ENCODE measurements at regions not wholly inside any gene's neighbourhood (a gene's known extent, or its start where the extent isn't known, plus 50 kb on each side); places are given as distances from the start of the nearest gene placed in this dataset.

- Mint-ChIP-seq H3K36me3 (ENCODE audit: low read depth) (no peaks in the 10 kb centered on the region), H3K27ac (no peak overlapping the region)
- peak; percentile 18 for TF ChIP-seq CTCF (IDR thresholded peaks at IDR 0.05)
Observed at GRCh38 chr3:56989169-56989976, 71.1 kb upstream of the SPATA12 start.

GRCh38 chr3:56988458-56989168, 71.9 kb upstream of the SPATA12 start:
- Mint-ChIP-seq H3K27me3 (ENCODE audit: low read depth, poor library complexity) (peaks cover 19% of the 10 kb centered on the region), H3K4me1 (peaks cover 79% of the 10 kb centered on the region), H3K36me3 (ENCODE audit: low read depth) (no peaks in the 10 kb centered on the region), H3K27ac (no peak overlapping the region), H3K4me3 (no peak overlapping the region), H3K9me3 (no peaks in the 10 kb centered on the region)
- peak; percentile 83 for DNase-seq
- peak; percentile 81 for TF ChIP-seq CTCF (IDR thresholded peaks at IDR 0.05)

More at GRCh38 chr3:56989169-56989976, 71.1 kb upstream of the SPATA12 start:
- peaks cover 19% of the 10 kb centered on the region for H3K27me3 Mint-ChIP-seq (ENCODE audit: low read depth, poor library complexity)
- H3K4me3 Mint-ChIP-seq: no peak overlapping the region
- peaks cover 71% of the 10 kb centered on the region for H3K4me1 Mint-ChIP-seq
- DNase-seq: no peak
- H3K9me3 Mint-ChIP-seq: no peaks in the 10 kb centered on the region

DNA sequence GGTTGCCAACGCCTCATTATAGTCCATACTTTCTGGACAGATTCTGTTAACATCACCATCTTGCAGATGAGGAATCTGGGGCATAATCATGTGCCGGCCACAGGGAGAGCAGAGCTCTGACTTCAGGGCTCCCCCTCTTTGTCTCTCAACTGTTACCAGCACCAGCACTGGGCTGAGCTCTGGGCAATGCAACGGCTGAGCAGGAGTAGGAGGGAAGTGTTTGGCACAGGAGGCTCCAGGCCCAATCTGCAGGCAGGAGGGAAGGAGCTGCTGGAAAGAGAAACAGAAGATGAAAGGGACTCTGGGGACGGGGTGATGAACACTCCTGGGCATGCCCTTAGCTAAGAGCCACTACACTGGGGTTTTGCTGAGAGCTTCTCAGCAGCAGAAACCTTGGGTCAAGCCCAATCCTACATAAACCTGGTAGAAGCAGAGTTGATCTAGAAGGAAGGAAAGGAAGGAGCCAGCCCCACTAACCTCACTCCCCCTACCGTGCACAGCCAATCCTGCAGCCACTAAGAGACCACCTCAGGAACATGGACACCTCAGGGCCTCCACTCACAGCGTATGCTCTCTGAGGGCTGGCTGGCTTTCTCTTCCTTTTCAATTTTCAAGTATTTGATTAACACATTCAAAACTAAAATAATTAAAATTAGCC, 73.1 kb upstream of the SPATA12 start:
- Mint-ChIP-seq H3K4me1 (peaks cover 82% of the 10 kb centered on the region), H3K9me3 (no peaks in the 10 kb centered on the region), H3K27me3 (ENCODE audit: low read depth, poor library complexity) (peaks cover 26% of the 10 kb centered on the region), H3K4me3 (no peak overlapping the region), H3K27ac (peak overlapping the region; percentile 61), H3K36me3 (ENCODE audit: low read depth) (no peaks in the 10 kb centered on the region)
- TF ChIP-seq CTCF (IDR thresholded peaks at IDR 0.05): peak; percentile 39
- peak; percentile 37 for DNase-seq

DNA sequence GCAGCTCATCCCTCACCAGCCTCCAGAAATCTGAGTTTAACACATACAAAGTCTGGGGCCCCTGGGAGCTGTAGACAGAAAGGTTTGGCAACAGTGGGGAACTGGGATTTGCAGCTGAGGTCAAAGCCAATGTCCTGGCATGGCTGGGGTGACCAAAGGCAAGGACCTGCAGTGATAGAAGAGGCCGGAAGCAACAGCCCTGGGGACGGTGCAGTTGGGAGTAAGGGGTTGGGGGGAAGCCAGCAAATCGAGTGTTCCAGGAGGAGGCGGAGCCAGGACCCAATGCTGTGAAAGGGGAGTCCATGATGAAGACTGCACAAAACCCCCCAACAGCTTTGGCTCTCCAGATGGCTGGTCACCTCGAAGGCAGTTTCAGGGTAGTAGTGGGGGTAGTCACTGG, 74.1 kb upstream of the SPATA12 start:
- no peak overlapping the region for H3K4me3 Mint-ChIP-seq
- peaks cover 23% of the 10 kb centered on the region for H3K27me3 Mint-ChIP-seq (ENCODE audit: low read depth, poor library complexity)
- H3K36me3 Mint-ChIP-seq (ENCODE audit: low read depth): no peaks in the 10 kb centered on the region
- TF ChIP-seq CTCF (IDR thresholded peaks at IDR 0.05): no peak
- H3K4me1 Mint-ChIP-seq: peaks cover 77% of the 10 kb centered on the region
- H3K9me3 Mint-ChIP-seq: no peaks in the 10 kb centered on the region
- no peak for DNase-seq
- H3K27ac Mint-ChIP-seq: no peak overlapping the region

GRCh38 chr3:56985878-56986277, 74.6 kb upstream of the SPATA12 start:
- Mint-ChIP-seq H3K27me3 (ENCODE audit: low read depth, poor library complexity) (peaks cover 22% of the 10 kb centered on the region), H3K27ac (no peak overlapping the region), H3K9me3 (no peaks in the 10 kb centered on the region), H3K36me3 (ENCODE audit: low read depth) (no peaks in the 10 kb centered on the region), H3K4me1 (peaks cover 72% of the 10 kb centered on the region), H3K4me3 (no peak overlapping the region)
- no peak for DNase-seq
- no peak for TF ChIP-seq CTCF (IDR thresholded peaks at IDR 0.05)

Data from nephron progenitor cell (in vitro differentiated cells).